GM21390 (cell line): ENCODE measurements at regions not wholly inside any gene's neighbourhood (a gene's known extent, or its start where the extent isn't known, plus 50 kb on each side); places are given as distances from the start of the nearest gene placed in this dataset.

Source experiments
- ATAC-seq: cut with Tn5 transposase; IDR thresholded peaks from one replicate; pipeline ENCODE4 v1.9.1; 2021; ENCODE audit not compliant: unreplicated experiment

DNA sequence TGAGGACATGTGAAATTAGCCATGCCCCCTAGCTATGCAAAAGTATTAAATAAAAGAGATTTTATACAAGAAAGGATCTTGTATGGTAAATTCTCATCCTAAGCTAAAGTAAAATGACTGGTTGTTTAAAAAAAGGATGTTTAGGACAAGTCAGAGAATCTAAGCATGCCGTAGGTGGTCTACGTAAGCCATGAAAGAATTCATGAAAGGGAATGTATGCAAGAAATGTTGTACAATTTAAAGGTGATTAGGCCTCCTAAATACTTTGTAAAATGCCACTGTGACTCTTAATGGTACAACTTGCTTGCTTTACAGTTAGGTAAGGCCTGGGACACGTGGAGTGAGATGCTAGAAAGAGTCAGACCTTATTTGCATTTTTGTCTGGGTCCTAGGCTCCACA lies 209.0 kb downstream of the EFHB start:
- ATAC-seq = no peak

DNA sequence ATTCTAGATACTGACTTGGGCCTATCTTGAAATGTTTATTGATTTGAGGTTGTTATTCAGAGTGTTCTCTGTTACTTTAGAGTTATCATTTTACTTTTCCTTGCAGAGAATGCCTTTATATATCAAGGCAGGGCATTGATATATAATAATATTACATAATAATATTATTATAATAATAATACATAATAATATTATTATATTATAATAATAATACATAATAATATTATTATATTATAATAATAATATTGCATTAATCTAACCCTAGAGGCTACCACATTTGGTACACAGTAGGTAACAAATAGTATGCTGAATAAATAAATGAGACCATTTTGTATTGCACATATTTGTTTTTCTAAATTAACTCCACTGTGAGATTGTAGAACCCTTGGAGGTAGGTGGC lies 216.3 kb downstream of the EFHB start:
- no peak for ATAC-seq

DNA sequence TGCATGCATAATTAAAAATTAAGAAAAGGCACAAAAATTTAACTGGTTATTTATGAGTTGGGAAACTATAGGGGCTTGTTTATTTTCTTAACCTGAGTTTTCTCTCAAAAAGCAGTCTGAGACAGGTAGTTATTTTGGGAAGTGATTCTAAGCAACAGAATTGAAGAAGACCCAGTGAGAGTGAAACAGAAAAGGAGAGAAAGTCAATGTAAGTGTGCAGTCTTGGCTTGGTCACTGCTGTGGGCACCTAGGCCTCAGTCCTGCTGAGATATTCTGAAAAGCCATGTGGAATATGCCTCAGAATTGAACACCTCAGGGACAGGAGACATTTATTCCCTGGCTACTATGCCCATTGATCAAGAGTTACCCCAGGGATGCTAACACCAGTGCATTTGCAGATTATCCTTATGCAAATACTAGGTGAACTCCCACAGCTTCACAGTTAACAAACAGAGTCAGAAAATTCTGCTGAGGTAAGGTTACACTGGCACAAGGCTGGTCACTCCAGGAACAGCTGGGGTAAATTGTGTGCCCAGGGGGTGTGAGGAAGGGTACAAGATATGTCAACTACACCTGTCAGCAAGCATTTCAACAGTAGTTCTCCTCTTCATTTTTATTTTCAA lies 222.7 kb downstream of the EFHB start:
- no peak for ATAC-seq

DNA sequence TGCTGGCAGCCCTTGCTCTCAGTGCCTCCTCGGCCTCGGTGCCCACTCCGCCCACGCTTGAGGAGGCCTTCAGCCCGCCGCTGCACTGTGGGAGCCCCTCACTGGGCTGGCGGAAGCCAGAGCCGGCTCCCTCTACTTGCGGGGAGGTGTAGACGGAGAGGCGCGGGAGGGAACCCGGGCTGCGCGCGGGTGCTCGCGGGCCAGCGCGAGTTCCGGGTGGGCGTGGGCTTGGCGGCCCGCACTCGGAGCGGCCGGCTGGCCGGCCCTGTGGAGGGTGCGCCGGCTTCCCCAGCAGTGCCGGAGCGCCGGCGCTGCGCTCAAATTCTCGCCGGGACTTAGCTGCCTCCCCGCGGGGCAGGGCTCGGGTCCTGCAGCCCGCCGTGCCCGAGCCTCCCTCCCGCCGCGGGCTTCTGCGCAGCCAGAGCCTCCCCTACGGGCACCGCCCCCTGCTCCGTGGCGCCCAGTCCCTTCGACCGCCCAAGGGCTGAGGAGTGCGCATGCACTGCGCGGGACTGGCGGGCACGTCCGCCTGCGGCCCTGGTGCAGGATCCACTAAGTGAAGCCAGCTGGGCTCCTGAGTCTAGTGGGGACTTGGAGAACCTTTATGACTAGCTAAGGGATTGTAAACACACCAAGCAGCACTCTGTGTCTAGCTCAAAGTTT lies 231.5 kb downstream of the EFHB start:
- ATAC-seq = no peak

DNA sequence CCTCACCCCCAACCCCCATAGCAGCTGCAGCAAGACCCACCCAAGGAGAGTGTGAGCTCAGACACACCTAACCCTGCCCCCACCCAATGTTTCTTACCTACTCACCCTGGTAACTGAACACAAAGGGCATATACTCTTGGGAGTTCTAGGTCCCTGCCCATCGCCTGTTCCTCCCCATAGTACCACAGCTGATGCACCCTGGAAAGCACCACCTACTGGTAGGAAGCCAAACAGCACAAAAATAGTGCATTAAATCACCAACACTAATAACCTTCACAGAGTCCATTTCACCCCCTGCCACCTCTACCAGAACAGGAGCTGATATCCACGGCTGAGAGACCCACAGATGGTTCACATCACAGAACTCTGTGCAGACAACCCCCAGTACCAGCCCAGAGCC lies 245.2 kb downstream of the EFHB start:
- no peak for ATAC-seq

DNA sequence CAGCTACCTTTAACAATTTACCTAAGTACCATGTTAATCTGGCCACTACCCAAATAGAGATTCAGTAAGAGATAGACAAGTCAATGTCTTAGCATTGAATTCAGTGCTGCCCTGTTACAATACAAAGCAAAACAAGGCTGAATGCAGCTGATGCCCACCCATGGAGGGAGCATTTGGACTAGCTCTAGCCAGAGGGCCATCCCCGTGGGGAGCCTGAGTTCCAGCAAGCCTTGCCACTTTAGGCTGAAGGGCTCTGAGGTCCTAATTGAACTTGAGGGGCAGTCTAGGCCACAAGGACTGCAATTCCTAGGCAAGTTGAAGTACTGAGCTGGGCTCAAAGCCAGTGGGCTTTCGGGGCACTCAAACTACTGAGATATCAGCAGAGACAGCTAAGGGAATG lies 265.9 kb downstream of the EFHB start:
- ATAC-seq = no peak

DNA sequence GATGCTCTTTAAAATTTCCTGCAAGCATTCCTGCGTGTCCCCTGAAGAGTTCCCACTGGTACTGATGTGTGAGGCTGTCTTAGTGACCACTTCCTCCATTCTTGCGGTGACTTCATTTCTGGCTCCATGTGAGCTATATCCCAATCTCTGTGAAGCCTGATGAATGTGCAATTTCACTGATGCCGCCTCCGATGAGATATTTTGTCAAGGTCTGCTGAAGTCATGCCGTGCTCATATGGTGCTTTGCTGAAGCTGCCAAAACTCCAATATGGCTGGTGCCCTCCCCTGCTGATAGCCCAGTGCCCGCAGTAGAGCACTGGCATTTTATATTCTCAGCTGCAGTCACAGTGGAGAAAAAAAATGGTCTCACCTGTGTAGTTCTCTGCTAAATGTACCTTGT lies 271.5 kb downstream of the EFHB start:
- ATAC-seq = no peak

DNA sequence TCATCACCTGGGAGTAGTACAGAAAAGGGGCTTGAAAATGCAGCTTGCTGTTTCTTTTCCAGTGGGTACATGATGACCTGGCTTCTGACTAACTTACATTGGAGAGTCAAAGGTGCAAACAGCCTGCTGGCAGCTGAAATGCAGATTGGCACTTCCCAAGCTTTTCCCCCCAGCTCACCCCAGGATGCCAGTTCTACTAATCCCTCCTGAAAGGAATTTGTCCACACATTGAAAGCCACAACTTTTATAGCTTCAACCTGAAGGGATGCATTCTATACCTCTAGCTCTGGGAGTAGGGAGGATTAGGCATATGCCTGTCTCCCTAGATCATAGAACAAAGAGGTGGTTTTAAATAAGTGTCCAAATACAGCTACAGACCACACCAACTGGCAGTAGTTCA lies 281.7 kb downstream of the EFHB start:
- ATAC-seq = no peak

DNA sequence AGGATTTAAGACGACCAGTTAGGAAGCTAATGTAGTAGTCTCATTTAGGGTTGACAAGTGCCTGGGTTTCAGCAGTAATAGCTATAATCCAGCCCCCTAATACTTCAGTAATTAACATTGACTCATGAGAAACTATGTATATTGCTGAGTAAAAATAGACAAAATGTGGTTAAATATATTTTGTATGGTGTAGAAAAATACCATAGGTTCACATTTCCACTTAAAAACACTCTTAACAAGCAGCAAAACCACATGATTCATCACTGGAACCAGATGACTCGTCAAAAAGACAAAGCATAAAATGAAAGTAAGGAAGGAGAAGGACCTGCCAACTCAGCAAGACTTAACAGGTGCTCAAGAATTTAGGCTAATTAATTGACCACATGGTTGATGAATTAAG lies 288.9 kb downstream of the EFHB start:
- peak; percentile 52 for ATAC-seq

DNA sequence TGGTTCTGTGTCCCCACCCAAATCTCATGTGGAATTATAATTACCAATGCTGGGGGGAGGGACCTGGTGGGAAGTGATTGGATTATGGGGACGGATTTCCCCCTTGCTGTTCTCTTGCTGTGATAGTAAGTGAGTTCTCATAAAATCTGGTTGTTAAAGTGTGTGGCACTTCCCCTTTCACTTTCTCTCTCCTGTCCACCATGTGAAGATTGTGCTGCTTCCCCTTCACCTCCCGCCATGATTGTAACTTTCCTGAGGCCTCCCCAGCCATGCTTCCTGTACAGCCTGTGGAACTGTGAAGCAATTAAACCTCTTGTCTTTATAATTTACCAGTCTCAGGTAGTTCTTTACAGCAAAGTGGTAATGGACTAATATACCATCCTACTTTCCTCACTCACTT lies 289.6 kb downstream of the EFHB start:
- peak; percentile 64 for ATAC-seq

DNA sequence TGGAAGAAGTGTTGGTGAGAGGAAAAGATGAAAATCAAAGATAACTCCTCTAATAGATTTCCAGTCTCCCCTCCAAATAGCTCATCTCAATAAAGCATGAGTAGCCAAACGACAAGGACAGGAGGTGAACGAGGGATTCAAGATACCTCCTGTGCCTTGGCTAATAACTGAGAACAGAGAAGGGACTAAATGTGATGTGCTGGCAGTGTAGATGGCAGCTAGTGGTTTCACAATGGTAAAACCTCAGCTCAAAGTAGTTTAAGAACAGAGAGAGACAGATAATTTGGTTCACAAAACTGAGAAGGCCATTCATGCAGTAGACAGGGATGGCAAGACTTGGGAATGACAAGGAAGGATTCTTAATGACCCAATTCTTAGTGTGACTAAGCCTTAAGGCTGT lies 292.6 kb downstream of the EFHB start:
- no peak for ATAC-seq

DNA sequence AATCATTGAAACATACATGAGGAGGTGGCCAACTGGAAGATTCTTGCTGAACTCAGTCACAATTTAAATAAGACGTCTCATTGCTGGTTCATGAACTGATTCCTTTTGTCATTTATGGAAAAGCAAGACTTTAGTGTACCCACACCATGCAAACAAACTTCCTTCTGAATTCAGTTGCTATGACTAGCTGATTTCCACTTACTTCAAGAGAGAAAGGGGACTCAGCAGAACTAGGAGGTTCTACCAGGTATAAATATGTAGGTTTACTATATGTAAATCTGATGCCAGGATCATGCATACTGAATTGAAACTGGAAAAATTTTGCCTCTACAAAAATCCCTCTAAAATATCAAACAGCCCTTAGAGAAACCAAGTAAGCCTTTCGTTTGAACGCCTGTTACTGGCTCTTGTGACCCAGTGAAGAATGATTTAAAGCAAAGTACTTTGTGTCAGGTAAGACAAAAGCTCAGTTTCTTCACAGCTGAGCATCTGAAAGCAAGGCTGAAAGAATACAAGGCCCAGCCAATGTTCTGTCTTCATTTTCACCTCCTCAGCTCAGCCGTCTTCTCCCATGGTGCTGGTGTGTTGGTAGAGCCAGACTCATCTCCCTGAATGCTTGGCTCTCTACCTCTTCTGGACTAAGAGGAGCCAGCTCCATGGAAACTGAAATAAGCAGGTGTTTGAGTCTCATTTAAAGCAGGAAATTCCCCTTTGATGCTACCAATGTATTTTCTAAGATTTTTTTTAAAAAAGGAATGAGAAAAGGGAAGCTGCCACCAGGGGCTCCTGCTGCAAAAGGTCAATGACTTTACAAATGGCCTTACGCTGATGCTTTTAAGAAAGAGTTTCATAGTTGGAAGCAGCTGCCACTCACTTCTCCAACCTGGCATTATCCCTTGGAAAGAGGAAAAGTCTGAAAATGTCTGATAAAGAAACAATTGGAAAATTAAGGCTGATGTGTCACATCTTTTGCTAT lies 301.6 kb downstream of the EFHB start:
- no peak for ATAC-seq

DNA sequence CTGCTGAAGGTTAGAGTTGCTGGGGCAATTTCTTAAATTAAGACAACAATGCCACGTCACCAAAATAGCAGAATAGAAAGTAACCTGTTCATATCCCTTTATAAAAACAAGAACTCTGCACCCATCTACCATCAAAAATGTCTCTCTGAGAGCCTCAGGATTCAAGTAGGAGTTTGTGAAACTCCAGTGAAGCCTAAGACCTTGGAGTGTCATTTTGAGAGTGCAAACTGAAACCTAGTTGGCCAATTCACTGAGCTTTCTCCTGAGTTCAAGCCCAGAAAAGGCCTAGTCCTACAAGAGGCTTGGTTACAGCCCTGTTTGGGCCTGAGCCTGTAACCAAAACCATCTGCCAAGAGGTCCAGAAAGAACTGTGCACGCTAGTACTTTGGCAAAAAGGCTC lies 335.1 kb downstream of the EFHB start:
- ATAC-seq = peak; percentile 85

DNA sequence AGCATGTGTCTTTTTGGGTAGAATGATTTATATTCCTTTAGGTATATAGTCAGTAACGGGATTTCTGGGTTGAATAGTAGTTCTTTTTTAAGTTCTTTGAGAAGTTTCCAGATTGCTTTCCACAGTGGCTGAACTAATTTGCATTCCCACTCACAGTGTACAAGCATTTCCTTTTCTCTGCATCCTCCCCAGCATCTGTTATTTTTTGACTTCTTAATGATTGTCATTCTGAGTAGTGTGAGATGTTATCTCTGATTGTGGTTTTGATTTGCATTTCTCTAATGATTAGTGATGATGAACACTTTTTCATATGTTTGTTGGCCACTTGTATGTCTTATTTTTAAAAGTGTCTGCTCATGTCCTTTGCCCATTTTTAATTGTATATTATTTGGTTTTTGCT lies 337.6 kb downstream of the EFHB start:
- ATAC-seq = peak; percentile 64

DNA sequence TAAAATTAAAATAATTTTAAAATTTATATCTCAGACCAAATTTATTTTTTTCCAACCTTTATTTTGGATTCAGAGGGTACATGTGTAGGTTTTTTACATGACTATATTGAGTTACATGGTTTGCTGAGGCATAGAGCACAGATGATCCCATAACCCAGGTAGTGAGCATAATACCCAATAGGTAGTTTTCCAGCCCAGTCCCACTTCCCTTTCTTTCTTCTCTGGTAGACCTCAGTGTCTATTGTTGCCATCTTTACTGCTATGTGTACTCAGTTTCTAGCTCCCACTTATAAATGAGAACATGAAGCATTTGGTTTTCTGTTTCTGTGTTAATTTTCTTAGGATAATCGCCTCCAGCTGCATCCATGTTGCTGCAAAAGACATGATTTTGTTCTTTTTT lies 338.1 kb downstream of the EFHB start:
- no peak for ATAC-seq
